SK-N-SH (cell line): ENCODE measurements at regions not wholly inside any gene's neighbourhood (a gene's known extent, or its start where the extent isn't known, plus 50 kb on each side); places are given as distances from the start of the nearest gene placed in this dataset.

Experiments
- CTCF ChIA-PET: fragments of 300-600, 350-600 bp; formaldehyde crosslinking; extraction: SDS; loops from one replicate; lab custom pipeline; 2021; lab: Yijun Ruan, JAX
- POLR2A ChIA-PET: fragments of 350-600 bp; sonication (Branson Sonifier 250); formaldehyde crosslinking; extraction: SDS; loops from one replicate; lab custom pipeline; 2020; ENCODE audit warnings: antibody characterized with exemption, inconsistent platforms; lab: Yijun Ruan, JAX
- DNase-seq: peaks from one replicate; pipeline ENCODE4 v3.0.0; 2012
- H2AFZ ChIP-seq: fragments of 200-600 bp; sonication (generic); 2 replicates; pipeline ENCODE4 v1.8.1; 2016; ENCODE audit warnings: antibody characterized with exemption, mild to moderate bottlenecking, low read depth
- H3F3A ChIP-seq: fragments of 200-600 bp; sonication (generic); replicated peaks from 2 replicates; pipeline ENCODE3; 2016; ENCODE audit warnings: antibody characterized with exemption, mild to moderate bottlenecking; ENCODE audit not compliant: insufficient read depth
- H3K27ac ChIP-seq, 2 experiments: fragments of 200-500 bp in 1 of 2; fragments of 200-600 bp in 1 of 2; sonication (Bioruptor generic) in 1 of 2; sonication (generic), shearing (Covaris generic) in 1 of 2; 2 replicates each; pipeline versions ENCODE4 v1.5.1 to v1.6.1; 2014 to 2016; ENCODE audit warnings: low read depth in 2 of 2, inconsistent platforms in 1 of 2, low read length in 1 of 2, mild to moderate bottlenecking in 1 of 2, mixed read lengths in 1 of 2
- H3K27me3 ChIP-seq: fragments of 200-600 bp; sonication (generic), shearing (Covaris generic); 2 replicates; pipeline ENCODE4 v1.6.1; 2016; ENCODE audit warnings: mixed run types; ENCODE audit not compliant: insufficient read depth
- H3K36me3 ChIP-seq, 2 experiments: fragments of 200-500 bp in 1 of 2; fragments of 200-600 bp in 1 of 2; sonication (Bioruptor generic) in 1 of 2; sonication (generic) in 1 of 2; replicated peaks in 1 of 2; 2 replicates each; pipeline versions ENCODE3 to v1.5.1; 2014 to 2016; ENCODE audit warnings: low read length in 1 of 2, mild to moderate bottlenecking in 1 of 2; ENCODE audit not compliant: insufficient read depth in 2 of 2, control insufficient read depth in 1 of 2
- H3K4me1 ChIP-seq, 2 experiments: fragments of 200-500 bp in 1 of 2; fragments of 200-600 bp in 1 of 2; sonication (Bioruptor generic) in 1 of 2; sonication (generic), shearing (Covaris generic) in 1 of 2; 2 replicates each; pipeline versions ENCODE4 v1.5.1 to v1.6.1; 2014 to 2016; ENCODE audit warnings: low read depth in 1 of 2, low read length in 1 of 2, mixed run types in 1 of 2; ENCODE audit not compliant: insufficient read depth in 2 of 2, control insufficient read depth in 1 of 2
- H3K4me2 ChIP-seq: fragments of 200-600 bp; sonication (generic), shearing (Covaris generic); 2 replicates; pipeline ENCODE4 v1.6.1; 2017; ENCODE audit warnings: mixed run types
- H3K4me3 ChIP-seq, 2 experiments: fragments of 200-500 bp in 1 of 2; fragments of 200-600 bp in 1 of 2; sonication (Bioruptor generic) in 1 of 2; sonication (generic), shearing (Covaris generic) in 1 of 2; 2 replicates each; pipeline versions ENCODE4 v1.5.1 to v1.8.1; 2014 to 2016; ENCODE audit warnings: low read depth in 2 of 2, inconsistent platforms in 1 of 2, low read length in 1 of 2, mild to moderate bottlenecking in 1 of 2, mixed read lengths in 1 of 2, moderate library complexity in 1 of 2
- H3K79me2 ChIP-seq: fragments of 200-600 bp; sonication (generic); 2 replicates; pipeline ENCODE4 v1.8.1; 2017; ENCODE audit warnings: mild to moderate bottlenecking; ENCODE audit not compliant: insufficient read depth
- H3K9ac ChIP-seq: fragments of 200-600 bp; sonication (generic); 2 replicates; pipeline ENCODE4 v1.6.1; 2017; ENCODE audit warnings: mixed run types
- H3K9me2 ChIP-seq: fragments of 200-600 bp; sonication (generic); 2 replicates; pipeline ENCODE4 v1.6.1; 2017; ENCODE audit warnings: mixed run types
- H3K9me3 ChIP-seq: fragments of 200-600 bp; sonication (generic); 2 replicates; pipeline ENCODE4 v1.6.1; 2017; ENCODE audit warnings: mixed run types, mild to moderate bottlenecking, moderate library complexity
- H4K20me1 ChIP-seq: fragments of 200-600 bp; sonication (generic); 2 replicates; pipeline ENCODE4 v1.6.1; 2017; ENCODE audit warnings: mild to moderate bottlenecking, mixed run types; ENCODE audit not compliant: insufficient read depth
- CHD2 ChIP-seq: fragments of 150-350 bp; IDR thresholded peaks from 2 replicates; pipeline ENCODE4 v1.6.1; 2018; ENCODE audit warnings: low read length; ENCODE audit not compliant: partially characterized antibody
- ELF1 ChIP-seq: IDR thresholded peaks from 2 replicates; pipeline ENCODE4 v1.4.0; 2012
- EP300 ChIP-seq, 2 experiments: IDR thresholded peaks; 2 replicates each; pipeline versions ENCODE4 v1.4.0 to v1.6.1; 2012; ENCODE audit warnings: borderline replicate concordance in 1 of 2, low read depth in 1 of 2, low read length in 1 of 2
- FOSL2 ChIP-seq: IDR thresholded peaks from 2 replicates; pipeline ENCODE4 v1.4.0; 2012; ENCODE audit warnings: low read depth, mild to moderate bottlenecking, moderate library complexity, borderline replicate concordance
- FOXM1 ChIP-seq: IDR thresholded peaks from 2 replicates; pipeline ENCODE4 v1.4.0; 2012; ENCODE audit warnings: low read depth, mild to moderate bottlenecking
- IRF3 ChIP-seq: fragments of 150-350 bp; IDR thresholded peaks from 2 replicates; pipeline ENCODE4 v1.6.1; 2016; ENCODE audit warnings: mild to moderate bottlenecking, low read depth, low read length
- MAX ChIP-seq: IDR thresholded peaks from 2 replicates; pipeline ENCODE4 v1.4.0; 2012; ENCODE audit warnings: low read depth
- MEF2A ChIP-seq: IDR thresholded peaks from 2 replicates; pipeline ENCODE4 v1.4.0; 2012; ENCODE audit warnings: low read depth, borderline replicate concordance
- MXI1 ChIP-seq: IDR thresholded peaks from 2 replicates; pipeline ENCODE4 v1.6.1; 2012; ENCODE audit warnings: mild to moderate bottlenecking, low read depth, low read length, improper control_type of control experiment
- NFIC ChIP-seq: IDR thresholded peaks from 2 replicates; pipeline ENCODE4 v1.4.0; 2012; ENCODE audit warnings: borderline replicate concordance
- NRF1 ChIP-seq: IDR thresholded peaks from 2 replicates; pipeline ENCODE4 v1.6.1; 2012; ENCODE audit warnings: low read depth, mild to moderate bottlenecking, low read length
- POLR2AphosphoS5 ChIP-seq: IDR thresholded peaks from 2 replicates; pipeline ENCODE4 v1.6.1; 2012; ENCODE audit warnings: low read depth, low read length
- RXRA ChIP-seq: IDR thresholded peaks from 2 replicates; pipeline ENCODE4 v1.4.0; 2012; ENCODE audit warnings: low read depth, mild to moderate bottlenecking, borderline replicate concordance
- TCF12 ChIP-seq: IDR thresholded peaks from 2 replicates; pipeline ENCODE4 v1.4.0; 2012
- YY1 ChIP-seq: IDR thresholded peaks from 2 replicates; pipeline ENCODE4 v1.4.0; 2012; ENCODE audit warnings: low read depth, mild to moderate bottlenecking
- WGBS: methylation state at CpG from one replicate; pipeline ENCODE4 v1.1.6; 2017; ENCODE audit warnings: low lambda C conversion rate; 5-methylcytosine and 5-hydroxymethylcytosine counted together
- TF ChIP-seq, protein P1 (sequence below): fragments of 150-350 bp; IDR thresholded peaks from 2 replicates; pipeline ENCODE4 v1.6.1; 2017; ENCODE audit warnings: antibody characterized with exemption, low read length, low read depth, borderline replicate concordance
- TF ChIP-seq, protein P2 (sequence below): fragments of 200-600 bp; sonication (generic); IDR thresholded peaks from 2 replicates; pipeline ENCODE4 v1.6.1; 2017; ENCODE audit warnings: antibody characterized with exemption, mild to moderate bottlenecking, moderate library complexity

DNA sequence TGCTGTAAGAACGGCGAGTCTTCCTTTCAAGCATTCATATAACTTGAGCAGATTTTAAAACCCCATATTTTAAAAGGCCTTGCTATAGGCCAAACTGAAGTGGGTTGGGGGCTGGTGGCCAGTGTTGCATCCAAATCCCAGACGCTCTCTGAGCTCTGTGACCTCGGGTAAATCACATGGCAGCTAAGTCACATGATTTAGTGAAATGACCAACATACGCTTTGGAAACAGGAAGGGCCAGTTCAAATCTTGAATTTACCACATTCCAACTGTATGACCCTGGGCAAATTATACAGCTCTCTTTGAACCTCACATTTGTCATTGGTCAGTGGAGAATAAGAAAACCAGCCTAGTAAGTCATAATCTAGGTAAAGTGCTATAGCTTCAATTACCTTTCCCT is 519.3 kb downstream of the HAPSTR1 start:
- DNase-seq = no peak
- ChIA-PET POLR2A (no interaction called here), CTCF (interaction anchor here (0.9 to 1.8 kb wide), 2 partner anchors 10 to 37 kb away, joined by 3 to 5 read pairs; no protein-coding TSS in a partner anchor)
- Histone ChIP-seq H3K27ac (no peak overlapping the region), H3K9me2 (no peaks in the 10 kb centered on the region), H3K9me3 (no peaks in the 10 kb centered on the region), H3K27me3 (no peaks in the 10 kb centered on the region), H3K36me3 (no peaks in the 10 kb centered on the region), H4K20me1 (no peaks in the 10 kb centered on the region), H3K4me3 (no peak overlapping the region), H2AFZ (no peak overlapping the region), H3F3A (no peaks in the 10 kb centered on the region), H3K4me1 (no peaks in the 10 kb centered on the region), H3K4me2 (no peak overlapping the region), H3K9ac (no peak overlapping the region), H3K79me2 (no peaks in the 10 kb centered on the region)
- no peak for TF ChIP-seq NFIC
- WGBS = 35% methylated on average over 5 of the region's 5 CpGs

DNA sequence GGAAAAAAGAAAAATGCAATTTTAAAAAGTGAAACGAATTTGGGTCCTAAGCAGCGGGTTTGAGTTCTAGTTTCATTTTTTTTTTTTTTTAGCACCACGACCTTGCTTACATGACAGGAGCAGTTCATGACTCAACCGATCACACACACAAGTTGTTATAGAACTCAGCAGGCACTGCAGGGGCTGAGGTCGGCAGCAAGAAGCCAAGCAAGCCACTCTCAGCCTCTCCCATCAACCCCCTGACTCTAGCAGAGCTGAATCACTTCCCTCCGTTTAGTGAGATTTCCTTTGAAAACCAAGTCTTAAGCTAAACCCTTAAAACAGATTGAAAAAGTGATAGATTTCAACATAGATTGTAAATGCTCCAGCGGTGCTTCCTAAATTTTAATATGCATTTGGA is 520.8 kb downstream of the HAPSTR1 start:
- 26% methylated on average over 7 of the region's 7 CpGs for WGBS
- H3K9me3 ChIP-seq = no peaks in the 10 kb centered on the region
- H3K4me2 ChIP-seq = no peak overlapping the region
- no peak for TF ChIP-seq YY1
- no peak for TF ChIP-seq EP300 (IDR thresholded peaks at IDR 0.05; ENCODE audit: borderline replicate concordance in 1 of 2, low read depth in 1 of 2, low read length in 1 of 2)
- TF ChIP-seq NRF1 = no peak
- TF ChIP-seq NFIC = no peak
- TF ChIP-seq MEF2A = no peak
- no peak for TF ChIP-seq IRF3
- TF ChIP-seq ELF1 = no peak
- no peak for TF ChIP-seq POLR2AphosphoS5
- no peak for TF ChIP-seq TCF12
- TF ChIP-seq MAX = no peak
- TF ChIP-seq FOSL2 = no peak
- TF ChIP-seq FOXM1 = no peak
- no peak for TF ChIP-seq MXI1
- TF ChIP-seq, protein P1, sequence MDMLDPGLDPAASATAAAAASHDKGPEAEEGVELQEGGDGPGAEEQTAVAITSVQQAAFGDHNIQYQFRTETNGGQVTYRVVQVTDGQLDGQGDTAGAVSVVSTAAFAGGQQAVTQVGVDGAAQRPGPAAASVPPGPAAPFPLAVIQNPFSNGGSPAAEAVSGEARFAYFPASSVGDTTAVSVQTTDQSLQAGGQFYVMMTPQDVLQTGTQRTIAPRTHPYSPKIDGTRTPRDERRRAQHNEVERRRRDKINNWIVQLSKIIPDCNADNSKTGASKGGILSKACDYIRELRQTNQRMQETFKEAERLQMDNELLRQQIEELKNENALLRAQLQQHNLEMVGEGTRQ = no peak
- no peak for TF ChIP-seq RXRA
- TF ChIP-seq CHD2 = no peak
- TF ChIP-seq, protein P2, sequence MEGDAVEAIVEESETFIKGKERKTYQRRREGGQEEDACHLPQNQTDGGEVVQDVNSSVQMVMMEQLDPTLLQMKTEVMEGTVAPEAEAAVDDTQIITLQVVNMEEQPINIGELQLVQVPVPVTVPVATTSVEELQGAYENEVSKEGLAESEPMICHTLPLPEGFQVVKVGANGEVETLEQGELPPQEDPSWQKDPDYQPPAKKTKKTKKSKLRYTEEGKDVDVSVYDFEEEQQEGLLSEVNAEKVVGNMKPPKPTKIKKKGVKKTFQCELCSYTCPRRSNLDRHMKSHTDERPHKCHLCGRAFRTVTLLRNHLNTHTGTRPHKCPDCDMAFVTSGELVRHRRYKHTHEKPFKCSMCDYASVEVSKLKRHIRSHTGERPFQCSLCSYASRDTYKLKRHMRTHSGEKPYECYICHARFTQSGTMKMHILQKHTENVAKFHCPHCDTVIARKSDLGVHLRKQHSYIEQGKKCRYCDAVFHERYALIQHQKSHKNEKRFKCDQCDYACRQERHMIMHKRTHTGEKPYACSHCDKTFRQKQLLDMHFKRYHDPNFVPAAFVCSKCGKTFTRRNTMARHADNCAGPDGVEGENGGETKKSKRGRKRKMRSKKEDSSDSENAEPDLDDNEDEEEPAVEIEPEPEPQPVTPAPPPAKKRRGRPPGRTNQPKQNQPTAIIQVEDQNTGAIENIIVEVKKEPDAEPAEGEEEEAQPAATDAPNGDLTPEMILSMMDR = no peak
- TF ChIP-seq, all 33 proteins: peak for 0
- Histone ChIP-seq H3K4me3 (no peak overlapping the region), H3K36me3 (no peaks in the 10 kb centered on the region), H3K4me1 (no peaks in the 10 kb centered on the region), H3K27me3 (no peaks in the 10 kb centered on the region), H3K9me2 (no peaks in the 10 kb centered on the region), H3K79me2 (no peaks in the 10 kb centered on the region), H3K9ac (no peak overlapping the region), H4K20me1 (no peaks in the 10 kb centered on the region), H2AFZ (no peak overlapping the region), H3F3A (no peaks in the 10 kb centered on the region), H3K27ac (no peak overlapping the region)
- CTCF ChIA-PET = interaction anchor here (0.7 kb wide), 1 partner anchor 343 kb away, joined by 3 read pairs; no protein-coding TSS in a partner anchor
- POLR2A ChIA-PET = no interaction called here
- no peak for DNase-seq
